ENCODE measurements at regions not wholly inside any gene's neighbourhood (a gene's known extent, or its start where the extent isn't known, plus 50 kb on each side); places are given as distances from the start of the nearest gene placed in this dataset.

DNA sequence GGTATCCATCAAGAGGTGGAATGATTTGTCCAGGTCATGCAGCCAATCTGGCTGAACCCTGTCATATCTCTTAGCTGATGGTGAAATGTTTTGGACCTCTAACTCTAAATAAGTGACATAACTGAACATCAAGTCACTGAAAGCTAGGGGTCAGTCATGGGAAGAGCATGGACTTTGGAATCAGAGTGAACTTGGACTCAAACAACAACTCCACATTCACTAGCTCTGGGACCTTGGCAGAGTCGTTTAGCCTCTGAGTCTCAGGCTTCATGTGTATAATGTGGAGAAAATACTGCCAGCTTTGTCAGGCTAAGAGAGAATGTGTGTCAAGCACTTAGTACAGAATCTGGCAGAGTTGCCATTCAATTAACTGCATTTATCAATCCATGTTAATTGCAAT, 557.8 kb upstream of the CFAP20DC start:
- Histone ChIP-seq H3K9ac (ENCODE audit: low read length) (no peak overlapping the region), H3K27ac (ENCODE audit: low read depth, low read length) (no peak overlapping the region), H3K27me3 (ENCODE audit: control insufficient read depth, insufficient read depth, low read length) (no peaks in the 10 kb centered on the region), H3K9me3 (ENCODE audit: control insufficient read depth, insufficient read depth, low read depth, low read length) (no peaks in the 10 kb centered on the region), H3K36me3 (ENCODE audit: control insufficient read depth, insufficient read depth, low read length) (no peaks in the 10 kb centered on the region), H3K4me3 (ENCODE audit: low read depth, low read length) (no peak overlapping the region), H3K4me1 (ENCODE audit: control insufficient read depth, insufficient read depth, low read length) (no peaks in the 10 kb centered on the region)

DNA sequence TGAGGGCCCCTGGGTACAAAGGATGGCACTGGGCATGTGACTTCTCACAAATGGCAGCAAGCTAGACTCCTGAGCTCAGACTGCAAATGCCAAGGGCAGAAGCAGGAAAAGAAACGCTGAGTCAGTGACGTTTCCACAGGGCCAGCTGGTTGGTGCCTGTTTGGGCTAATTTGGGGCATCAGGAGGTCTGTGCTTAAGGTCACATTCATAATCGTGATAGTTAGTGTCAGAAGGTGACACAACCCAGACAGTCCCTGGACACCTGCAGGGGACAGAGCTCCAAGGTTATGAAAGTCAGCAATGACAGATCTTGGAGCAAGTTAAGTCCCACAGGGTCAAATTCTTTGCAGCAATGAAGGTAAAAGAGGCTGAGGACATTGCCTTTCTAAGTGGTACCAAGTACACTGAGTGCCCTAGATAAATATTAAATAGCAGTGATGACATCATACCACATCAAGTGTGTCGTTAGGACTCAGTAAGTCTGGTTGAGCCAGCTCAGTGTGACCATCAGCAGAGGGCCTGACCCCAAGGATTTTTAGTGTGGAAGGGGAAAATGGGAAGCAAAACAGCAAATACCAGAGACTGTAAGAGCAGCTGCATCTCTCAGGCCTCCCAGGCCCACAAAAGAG, 556.9 kb upstream of the CFAP20DC start:
- no peaks in the 10 kb centered on the region for H3K27me3 ChIP-seq (ENCODE audit: control insufficient read depth, insufficient read depth, low read length)
- H3K9ac ChIP-seq (ENCODE audit: low read length): no peak overlapping the region
- H3K27ac ChIP-seq (ENCODE audit: low read depth, low read length): no peak overlapping the region
- H3K4me1 ChIP-seq (ENCODE audit: control insufficient read depth, insufficient read depth, low read length): no peaks in the 10 kb centered on the region
- no peaks in the 10 kb centered on the region for H3K9me3 ChIP-seq (ENCODE audit: control insufficient read depth, insufficient read depth, low read depth, low read length)
- H3K36me3 ChIP-seq (ENCODE audit: control insufficient read depth, insufficient read depth, low read length): no peaks in the 10 kb centered on the region
- H3K4me3 ChIP-seq (ENCODE audit: low read depth, low read length): no peak overlapping the region

DNA sequence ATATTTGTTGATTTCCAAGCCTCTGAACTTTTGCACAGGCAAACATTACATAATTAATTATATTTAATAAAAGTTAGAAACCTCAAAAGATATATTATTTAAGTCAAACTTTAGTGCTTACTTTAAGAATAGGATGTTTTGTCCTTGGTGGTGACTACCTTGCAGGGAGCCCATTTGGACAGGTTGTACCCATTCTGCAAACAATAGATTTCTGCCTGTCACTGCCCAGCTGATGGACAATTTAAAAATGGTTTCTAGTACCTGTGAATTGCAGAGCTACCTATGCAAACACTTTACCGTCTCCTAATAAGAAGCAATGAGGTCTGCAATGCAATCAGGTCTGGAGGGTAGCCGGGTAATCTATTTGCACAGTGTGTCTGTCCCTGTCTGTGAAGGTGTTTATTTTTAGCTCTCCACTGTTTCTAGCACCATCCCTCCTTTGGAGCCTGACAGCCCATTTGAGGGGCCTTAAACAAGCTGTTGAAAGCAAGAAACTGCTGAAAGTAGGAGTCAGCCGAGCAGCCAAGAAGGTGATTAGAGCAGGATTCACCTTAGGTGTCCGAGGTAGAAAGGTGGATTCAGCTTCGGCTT, 556.2 kb upstream of the CFAP20DC start:
- no peaks in the 10 kb centered on the region for H3K27me3 ChIP-seq (ENCODE audit: control insufficient read depth, insufficient read depth, low read length)
- no peaks in the 10 kb centered on the region for H3K4me1 ChIP-seq (ENCODE audit: control insufficient read depth, insufficient read depth, low read length)
- H3K9ac ChIP-seq (ENCODE audit: low read length): no peak overlapping the region
- no peak overlapping the region for H3K4me3 ChIP-seq (ENCODE audit: low read depth, low read length)
- H3K9me3 ChIP-seq (ENCODE audit: control insufficient read depth, insufficient read depth, low read depth, low read length): no peaks in the 10 kb centered on the region
- no peak overlapping the region for H3K27ac ChIP-seq (ENCODE audit: low read depth, low read length)
- no peaks in the 10 kb centered on the region for H3K36me3 ChIP-seq (ENCODE audit: control insufficient read depth, insufficient read depth, low read length)

DNA sequence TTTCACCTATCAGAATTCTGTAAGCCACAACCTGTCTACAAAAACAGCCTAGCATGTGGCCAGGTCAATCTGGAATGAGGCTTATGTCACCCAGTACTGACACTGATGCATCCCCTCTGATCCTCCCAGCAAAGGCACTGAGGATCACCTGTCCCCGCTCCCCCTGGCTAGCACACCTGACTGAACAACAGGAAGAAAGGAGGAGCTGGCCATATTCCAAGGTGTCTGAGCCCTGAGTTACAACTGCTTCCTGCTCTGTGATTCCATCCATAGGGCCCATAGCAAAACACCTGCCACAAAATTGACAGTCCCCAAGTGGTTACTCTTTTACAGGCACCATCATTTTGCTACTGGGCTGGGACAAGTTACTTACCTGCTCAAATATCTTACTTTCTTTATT, 555.5 kb upstream of the CFAP20DC start:
- Histone ChIP-seq H3K9ac (ENCODE audit: low read length) (no peak overlapping the region), H3K4me3 (ENCODE audit: low read depth, low read length) (no peak overlapping the region), H3K4me1 (ENCODE audit: control insufficient read depth, insufficient read depth, low read length) (no peaks in the 10 kb centered on the region), H3K9me3 (ENCODE audit: control insufficient read depth, insufficient read depth, low read depth, low read length) (no peaks in the 10 kb centered on the region), H3K36me3 (ENCODE audit: control insufficient read depth, insufficient read depth, low read length) (no peaks in the 10 kb centered on the region), H3K27me3 (ENCODE audit: control insufficient read depth, insufficient read depth, low read length) (no peaks in the 10 kb centered on the region), H3K27ac (ENCODE audit: low read depth, low read length) (no peak overlapping the region)

DNA sequence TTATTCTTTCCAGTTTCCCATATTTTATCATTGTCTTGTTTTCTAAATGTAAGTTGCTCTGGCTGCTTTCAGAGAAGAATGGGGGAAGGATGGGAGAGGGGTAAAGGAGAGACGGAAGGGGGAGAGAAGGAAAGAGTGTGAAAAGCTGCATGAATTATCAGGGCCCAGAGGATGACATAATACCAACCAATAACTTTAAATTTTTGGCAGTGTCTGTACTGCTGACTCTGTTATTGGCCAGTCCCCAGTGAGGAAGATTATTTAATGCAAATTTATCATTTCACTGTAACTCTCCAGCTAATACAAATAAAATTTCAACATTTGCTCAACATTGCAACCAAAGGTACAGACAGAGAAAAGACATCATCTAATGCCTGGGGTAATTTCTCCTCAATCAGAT, 551.7 kb upstream of the CFAP20DC start:
- Histone ChIP-seq H3K4me1 (ENCODE audit: control insufficient read depth, insufficient read depth, low read length) (no peaks in the 10 kb centered on the region), H3K27me3 (ENCODE audit: control insufficient read depth, insufficient read depth, low read length) (no peaks in the 10 kb centered on the region), H3K9ac (ENCODE audit: low read length) (no peak overlapping the region), H3K4me3 (ENCODE audit: low read depth, low read length) (no peak overlapping the region), H3K27ac (ENCODE audit: low read depth, low read length) (no peak overlapping the region), H3K36me3 (ENCODE audit: control insufficient read depth, insufficient read depth, low read length) (no peaks in the 10 kb centered on the region), H3K9me3 (ENCODE audit: control insufficient read depth, insufficient read depth, low read depth, low read length) (no peaks in the 10 kb centered on the region)

DNA sequence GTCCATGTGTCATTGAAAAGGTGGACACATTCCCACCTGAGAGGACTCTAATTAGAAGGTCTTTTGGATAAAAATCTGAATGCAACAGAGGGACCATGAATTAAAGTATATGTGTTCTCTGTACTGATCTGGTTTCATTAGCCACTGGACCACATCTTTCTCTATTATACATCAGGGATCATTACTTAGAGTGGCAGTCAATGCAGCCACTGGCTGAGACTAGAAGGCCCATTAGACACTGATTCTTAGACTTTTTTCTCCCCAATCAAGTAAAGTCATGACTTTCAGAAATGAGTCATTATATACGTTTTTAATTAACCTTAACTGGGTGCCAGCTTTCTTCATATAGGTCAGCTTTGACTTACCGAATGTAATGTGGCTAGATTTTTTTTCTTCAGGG, 550.8 kb upstream of the CFAP20DC start:
- Histone ChIP-seq H3K36me3 (ENCODE audit: control insufficient read depth, insufficient read depth, low read length) (no peaks in the 10 kb centered on the region), H3K4me1 (ENCODE audit: control insufficient read depth, insufficient read depth, low read length) (no peaks in the 10 kb centered on the region), H3K9me3 (ENCODE audit: control insufficient read depth, insufficient read depth, low read depth, low read length) (peaks cover 7% of the 10 kb centered on the region), H3K9ac (ENCODE audit: low read length) (no peak overlapping the region), H3K4me3 (ENCODE audit: low read depth, low read length) (no peak overlapping the region), H3K27me3 (ENCODE audit: control insufficient read depth, insufficient read depth, low read length) (no peaks in the 10 kb centered on the region), H3K27ac (ENCODE audit: low read depth, low read length) (no peak overlapping the region)

DNA sequence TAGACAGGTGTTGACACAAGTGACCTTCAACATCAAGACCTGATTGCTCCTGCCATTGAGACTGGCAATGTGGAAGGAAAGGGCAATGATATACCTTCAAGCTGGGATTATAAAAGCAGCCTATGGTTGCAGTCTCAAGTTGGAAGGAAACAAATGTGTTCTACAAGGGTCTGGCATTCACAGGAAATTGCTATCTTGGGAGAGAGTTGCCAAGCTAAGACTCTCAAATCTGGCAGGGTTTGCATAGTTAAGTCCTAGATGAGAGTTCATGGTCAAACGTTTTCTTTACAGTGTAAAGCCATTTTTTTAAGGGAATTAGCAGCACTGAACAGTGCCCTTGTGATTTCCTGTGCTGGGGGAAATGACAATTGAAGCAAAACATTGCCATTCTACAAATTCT, 546.9 kb upstream of the CFAP20DC start:
- no peak overlapping the region for H3K27ac ChIP-seq (ENCODE audit: low read depth, low read length)

DNA sequence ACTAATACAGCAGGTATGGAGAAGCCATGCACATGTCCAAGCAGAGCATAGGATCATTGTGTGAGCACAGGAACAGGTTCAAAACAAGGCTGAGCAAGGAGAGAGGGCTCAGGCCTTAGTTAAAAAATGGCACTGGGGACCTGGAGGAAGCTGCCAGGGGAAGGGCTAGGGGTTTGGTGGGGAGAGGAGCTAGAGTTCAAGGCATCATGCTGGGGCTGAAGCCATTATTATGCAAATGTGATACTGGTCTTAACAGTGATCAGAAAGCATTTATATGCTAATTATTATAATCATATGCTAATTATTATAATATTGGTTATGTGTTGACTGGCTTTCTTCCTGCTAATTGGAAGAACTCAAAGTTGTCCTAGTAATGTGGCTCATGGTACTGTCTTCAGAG, 546.0 kb upstream of the CFAP20DC start:
- H3K36me3 ChIP-seq (ENCODE audit: control insufficient read depth, insufficient read depth, low read length): no peaks in the 10 kb centered on the region
- H3K27ac ChIP-seq (ENCODE audit: low read depth, low read length): no peak overlapping the region

More for the DNA sequence above, 546.9 kb upstream of the CFAP20DC start:
- Histone ChIP-seq H3K4me1 (ENCODE audit: control insufficient read depth, insufficient read depth, low read length) (no peaks in the 10 kb centered on the region), H3K9me3 (ENCODE audit: control insufficient read depth, insufficient read depth, low read depth, low read length) (peaks cover 22% of the 10 kb centered on the region), H3K36me3 (ENCODE audit: control insufficient read depth, insufficient read depth, low read length) (no peaks in the 10 kb centered on the region), H3K27me3 (ENCODE audit: control insufficient read depth, insufficient read depth, low read length) (no peaks in the 10 kb centered on the region), H3K4me3 (ENCODE audit: low read depth, low read length) (no peak overlapping the region), H3K9ac (ENCODE audit: low read length) (no peak overlapping the region)

DNA sequence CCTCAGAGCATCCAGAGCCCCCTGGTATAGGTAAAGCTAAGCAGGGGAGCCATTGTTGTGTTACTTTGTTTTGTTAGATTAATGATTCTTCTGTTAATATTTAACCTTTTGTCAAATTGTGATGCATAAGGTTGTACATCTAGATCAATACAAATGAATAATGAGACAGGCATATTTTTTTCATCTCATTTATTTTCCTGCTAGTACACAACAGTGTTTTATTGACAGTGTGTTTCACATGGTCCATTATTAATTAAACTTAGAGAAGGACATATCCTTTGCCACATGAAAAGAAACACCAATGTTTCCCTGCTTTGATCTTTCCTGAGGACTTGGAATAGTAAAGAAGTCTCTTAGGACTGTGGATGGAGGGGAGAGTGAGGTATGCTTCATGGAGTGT, 543.6 kb upstream of the CFAP20DC start:
- Histone ChIP-seq H3K4me1 (ENCODE audit: control insufficient read depth, insufficient read depth, low read length) (no peaks in the 10 kb centered on the region), H3K27me3 (ENCODE audit: control insufficient read depth, insufficient read depth, low read length) (no peaks in the 10 kb centered on the region), H3K36me3 (ENCODE audit: control insufficient read depth, insufficient read depth, low read length) (no peaks in the 10 kb centered on the region), H3K9ac (ENCODE audit: low read length) (no peak overlapping the region), H3K4me3 (ENCODE audit: low read depth, low read length) (no peak overlapping the region), H3K27ac (ENCODE audit: low read depth, low read length) (no peak overlapping the region), H3K9me3 (ENCODE audit: control insufficient read depth, insufficient read depth, low read depth, low read length) (peaks cover 22% of the 10 kb centered on the region)

More for the DNA sequence above, 546.0 kb upstream of the CFAP20DC start:
- no peaks in the 10 kb centered on the region for H3K27me3 ChIP-seq (ENCODE audit: control insufficient read depth, insufficient read depth, low read length)
- peaks cover 22% of the 10 kb centered on the region for H3K9me3 ChIP-seq (ENCODE audit: control insufficient read depth, insufficient read depth, low read depth, low read length)
- H3K9ac ChIP-seq (ENCODE audit: low read length): no peak overlapping the region
- no peaks in the 10 kb centered on the region for H3K4me1 ChIP-seq (ENCODE audit: control insufficient read depth, insufficient read depth, low read length)
- no peak overlapping the region for H3K4me3 ChIP-seq (ENCODE audit: low read depth, low read length)

DNA sequence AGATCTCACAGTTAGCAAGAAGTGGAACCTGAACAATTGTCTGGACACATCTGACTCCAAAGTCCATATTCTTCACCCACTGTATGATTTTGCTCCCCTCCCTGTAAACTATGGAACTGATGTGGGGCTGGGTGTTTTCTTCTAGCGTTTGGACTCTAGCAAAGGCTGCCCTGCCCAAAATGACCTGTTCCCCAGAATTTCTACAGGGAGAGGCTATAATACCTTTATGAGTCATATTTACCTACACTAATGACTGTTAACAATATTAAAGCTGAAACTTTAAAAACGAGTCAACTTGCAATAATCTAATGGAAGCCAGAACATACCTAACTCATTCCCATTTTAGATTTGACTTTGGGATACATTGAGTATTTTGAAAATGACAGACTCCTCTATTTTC, 531.2 kb upstream of the CFAP20DC start:
- Histone ChIP-seq H3K4me3 (ENCODE audit: low read depth, low read length) (no peak overlapping the region), H3K36me3 (ENCODE audit: control insufficient read depth, insufficient read depth, low read length) (no peaks in the 10 kb centered on the region)

DNA sequence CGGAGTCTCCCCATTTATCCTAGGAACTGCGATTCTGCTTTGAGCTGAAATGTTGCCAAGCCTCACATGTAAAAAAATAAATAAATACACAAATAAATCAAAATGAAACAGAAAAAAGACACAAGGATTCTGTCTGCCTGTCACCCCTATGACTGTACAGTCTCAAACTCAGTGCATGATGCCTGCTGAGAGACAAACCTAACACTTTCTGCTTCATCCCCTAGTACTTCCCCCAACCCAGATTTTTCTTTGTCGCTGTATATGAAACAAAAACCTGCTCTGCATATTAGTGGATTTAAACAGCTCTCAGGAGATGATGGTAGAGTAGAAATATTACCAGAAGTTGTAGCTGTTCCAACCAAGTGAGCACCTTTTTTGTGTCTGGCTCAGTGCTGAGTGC, 530.7 kb upstream of the CFAP20DC start:
- Histone ChIP-seq H3K27me3 (ENCODE audit: control insufficient read depth, insufficient read depth, low read length) (no peaks in the 10 kb centered on the region), H3K27ac (ENCODE audit: low read depth, low read length) (no peak overlapping the region), H3K4me3 (ENCODE audit: low read depth, low read length) (no peak overlapping the region), H3K9ac (ENCODE audit: low read length) (no peak overlapping the region), H3K4me1 (ENCODE audit: control insufficient read depth, insufficient read depth, low read length) (no peaks in the 10 kb centered on the region), H3K9me3 (ENCODE audit: control insufficient read depth, insufficient read depth, low read depth, low read length) (peaks cover 7% of the 10 kb centered on the region; the same call in 1 of the 2 replicates), H3K36me3 (ENCODE audit: control insufficient read depth, insufficient read depth, low read length) (no peaks in the 10 kb centered on the region)

More for the DNA sequence above, 531.2 kb upstream of the CFAP20DC start:
- Histone ChIP-seq H3K4me1 (ENCODE audit: control insufficient read depth, insufficient read depth, low read length) (no peaks in the 10 kb centered on the region), H3K9me3 (ENCODE audit: control insufficient read depth, insufficient read depth, low read depth, low read length) (peaks cover 12% of the 10 kb centered on the region), H3K27me3 (ENCODE audit: control insufficient read depth, insufficient read depth, low read length) (no peaks in the 10 kb centered on the region), H3K9ac (ENCODE audit: low read length) (no peak overlapping the region), H3K27ac (ENCODE audit: low read depth, low read length) (no peak overlapping the region)
